Central memory CD4-positive, alpha-beta T cell (primary cell): ENCODE measurements at regions not wholly inside any gene's neighbourhood (a gene's known extent, or its start where the extent isn't known, plus 50 kb on each side); places are given as distances from the start of the nearest gene placed in this dataset.

Experiments used
- DNase-seq: peaks from one replicate; pipeline ENCODE4 v3.0.0; 2022

- DNase-seq = no peak
Measured at GRCh38 chr6:166046982-166047381, 120.7 kb downstream of the TBXT start.

- DNase-seq = no peak
Measured at GRCh38 chr6:166046226-166046625, 121.4 kb downstream of the TBXT start.

- DNase-seq = no peak
Measured at GRCh38 chr6:166045860-166046200, 121.8 kb downstream of the TBXT start.

GRCh38 chr6:166045173-166045859, 122.3 kb downstream of the TBXT start:
- DNase-seq = no peak

- DNase-seq = no peak
Measured at GRCh38 chr6:166041277-166041676, 126.4 kb downstream of the TBXT start.

GRCh38 chr6:166040292-166040691, 127.4 kb downstream of the TBXT start:
- DNase-seq = no peak

- no peak for DNase-seq
Measured at GRCh38 chr6:166036316-166037095, 131.1 kb downstream of the TBXT start.

- DNase-seq = no peak
Measured at GRCh38 chr6:166032366-166033200, 135.1 kb downstream of the TBXT start.

- no peak for DNase-seq
Measured at GRCh38 chr6:166031275-166031674, 136.4 kb downstream of the TBXT start.

GRCh38 chr6:166029506-166029905, 138.1 kb downstream of the TBXT start:
- DNase-seq = no peak

- no peak for DNase-seq
Measured at GRCh38 chr6:166027761-166028160, 139.9 kb downstream of the TBXT start.

GRCh38 chr6:166026586-166027126, 141.0 kb downstream of the TBXT start:
- no peak for DNase-seq

GRCh38 chr6:166025149-166025898, 142.3 kb downstream of the TBXT start:
- DNase-seq = no peak

GRCh38 chr6:166024252-166024651, 143.4 kb downstream of the TBXT start:
- no peak for DNase-seq

- no peak for DNase-seq
Measured at GRCh38 chr6:166023273-166023989, 144.2 kb downstream of the TBXT start.

GRCh38 chr6:166021429-166021828, 146.2 kb downstream of the TBXT start:
- DNase-seq = no peak

- no peak for DNase-seq
Measured at GRCh38 chr6:166019214-166019613, 148.4 kb downstream of the TBXT start.

GRCh38 chr6:166017032-166017635, 150.5 kb downstream of the TBXT start:
- DNase-seq = no peak

GRCh38 chr6:166014966-166015365, 152.7 kb downstream of the TBXT start:
- no peak for DNase-seq

GRCh38 chr6:166010136-166010960, 157.3 kb downstream of the TBXT start:
- no peak for DNase-seq
